Neural progenitor cell (in vitro differentiated cells): ENCODE measurements at regions not wholly inside any gene's neighbourhood (a gene's known extent, or its start where the extent isn't known, plus 50 kb on each side); places are given as distances from the start of the nearest gene placed in this dataset.

ENCODE experiments used
- DNase-seq: peaks from one replicate; pipeline ENCODE4 v3.0.0-alpha.2; 2016; ENCODE audit warnings: low spot score
- H2AFZ ChIP-seq: fragments of 200-600 bp; sonication (generic); replicated peaks from 2 replicates; pipeline ENCODE4 v1.6.1; 2016; ENCODE audit warnings: antibody characterized with exemption
- H3F3A ChIP-seq: fragments of 200-600 bp; sonication (generic); 2 replicates; pipeline ENCODE4 v1.6.1; 2016; ENCODE audit warnings: antibody characterized with exemption, low read depth
- H3K27ac ChIP-seq: fragments of 200-600 bp; sonication (generic); 2 replicates; pipeline ENCODE4 v1.5.1; 2016; ENCODE audit warnings: mild to moderate bottlenecking
- H3K27me3 ChIP-seq: fragments of 200-600 bp; sonication (generic); 2 replicates; pipeline ENCODE4 v1.6.1; 2016; ENCODE audit warnings: mild to moderate bottlenecking, moderate library complexity
- H3K36me3 ChIP-seq: fragments of 200-600 bp; sonication (generic); 2 replicates; pipeline ENCODE4 v1.5.1; 2016
- H3K4me1 ChIP-seq: fragments of 200-600 bp; sonication (generic); 2 replicates; pipeline ENCODE4 v1.6.1; 2016; ENCODE audit warnings: mixed run types
- H3K4me2 ChIP-seq: fragments of 200-600 bp; sonication (generic); 2 replicates; pipeline ENCODE4 v1.6.1; 2016
- H3K4me3 ChIP-seq: fragments of 200-600 bp; sonication (generic); 2 replicates; pipeline ENCODE4 v1.5.1; 2016
- H3K79me2 ChIP-seq: fragments of 200-600 bp; sonication (generic); 2 replicates; pipeline ENCODE4 v1.6.1; 2016; ENCODE audit warnings: low read depth
- H3K9ac ChIP-seq: fragments of 200-600 bp; sonication (generic); 2 replicates; pipeline ENCODE4 v1.6.1; 2016
- H3K9me3 ChIP-seq: fragments of 200-600 bp; sonication (generic); 2 replicates; pipeline ENCODE4 v1.5.1; 2016; ENCODE audit warnings: low read depth
- H4K20me1 ChIP-seq: fragments of 200-600 bp; sonication (generic); 2 replicates; pipeline ENCODE4 v1.6.1; 2016; ENCODE audit warnings: low read depth
- H3K27ac Mint-ChIP-seq: 3 replicates; pipeline ENCODE4 v1.8.0; 2021; ENCODE audit warnings: mixed read lengths
- H3K27me3 Mint-ChIP-seq: 2 replicates; pipeline ENCODE4 v1.8.0; 2022; ENCODE audit warnings: low read depth, mild to moderate bottlenecking, inconsistent platforms, moderate library complexity, mixed read lengths; ENCODE audit not compliant: insufficient read depth
- H3K36me3 Mint-ChIP-seq: 3 replicates; pipeline ENCODE4 v1.8.0; 2021; ENCODE audit warnings: mixed read lengths
- H3K4me1 Mint-ChIP-seq: 3 replicates; pipeline ENCODE4 v1.8.0; 2021; ENCODE audit warnings: mixed read lengths
- H3K4me3 Mint-ChIP-seq: 3 replicates; pipeline ENCODE4 v1.8.0; 2021; ENCODE audit warnings: mild to moderate bottlenecking, moderate library complexity, mixed read lengths
- H3K9me3 Mint-ChIP-seq: 3 replicates; pipeline ENCODE4 v1.8.0; 2020; ENCODE audit warnings: mixed read lengths
- EZH2 ChIP-seq: fragments of 200-600 bp; sonication (generic); IDR thresholded peaks from 2 replicates; pipeline ENCODE4 v1.6.1; 2017; ENCODE audit warnings: antibody characterized with exemption, mild to moderate bottlenecking, moderate library complexity
- EZH2phosphoT487 ChIP-seq: fragments of 200-600 bp; sonication (generic); IDR thresholded peaks from 2 replicates; pipeline ENCODE4 v1.6.1; 2017; ENCODE audit warnings: antibody characterized with exemption
- TF ChIP-seq, protein P1 (sequence below): fragments of 200-600 bp; sonication (generic); IDR thresholded peaks from 2 replicates; pipeline ENCODE4 v1.5.1; 2017; ENCODE audit warnings: antibody characterized with exemption, mild to moderate bottlenecking

DNA sequence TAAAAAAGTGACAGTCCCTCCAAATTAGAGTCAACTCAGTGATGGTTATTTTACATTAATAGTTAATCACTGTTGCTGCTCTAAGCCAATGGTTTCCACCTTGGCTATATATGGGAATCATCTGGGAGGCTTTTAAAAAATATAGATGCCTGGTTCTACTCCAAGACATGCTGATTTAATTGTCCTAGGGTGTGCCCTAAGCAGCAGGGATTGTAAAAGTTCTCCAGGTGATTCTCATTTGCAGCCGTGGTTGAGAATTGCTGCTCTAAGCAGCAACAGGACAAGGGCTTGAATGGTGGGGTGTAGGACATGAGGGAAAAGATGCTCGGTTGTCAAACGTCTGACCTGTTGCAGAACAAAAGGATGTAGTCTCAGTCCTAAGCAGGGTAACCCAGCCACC lies 405.1 kb upstream of the MCTP2 start:
- Histone ChIP-seq H3K4me3 (no peak overlapping the region), H3F3A (no peaks in the 10 kb centered on the region), H3K36me3 (no peaks in the 10 kb centered on the region), H3K4me2 (no peak overlapping the region), H3K9ac (no peak overlapping the region), H3K27me3 (no peaks in the 10 kb centered on the region), H3K79me2 (no peaks in the 10 kb centered on the region), H3K9me3 (no peaks in the 10 kb centered on the region), H2AFZ (no peak overlapping the region), H4K20me1 (no peaks in the 10 kb centered on the region), H3K27ac (no peak overlapping the region), H3K4me1 (peaks cover 14% of the 10 kb centered on the region)
- TF ChIP-seq EZH2 (no peak), EZH2phosphoT487 (no peak)
- TF ChIP-seq, protein P1, sequence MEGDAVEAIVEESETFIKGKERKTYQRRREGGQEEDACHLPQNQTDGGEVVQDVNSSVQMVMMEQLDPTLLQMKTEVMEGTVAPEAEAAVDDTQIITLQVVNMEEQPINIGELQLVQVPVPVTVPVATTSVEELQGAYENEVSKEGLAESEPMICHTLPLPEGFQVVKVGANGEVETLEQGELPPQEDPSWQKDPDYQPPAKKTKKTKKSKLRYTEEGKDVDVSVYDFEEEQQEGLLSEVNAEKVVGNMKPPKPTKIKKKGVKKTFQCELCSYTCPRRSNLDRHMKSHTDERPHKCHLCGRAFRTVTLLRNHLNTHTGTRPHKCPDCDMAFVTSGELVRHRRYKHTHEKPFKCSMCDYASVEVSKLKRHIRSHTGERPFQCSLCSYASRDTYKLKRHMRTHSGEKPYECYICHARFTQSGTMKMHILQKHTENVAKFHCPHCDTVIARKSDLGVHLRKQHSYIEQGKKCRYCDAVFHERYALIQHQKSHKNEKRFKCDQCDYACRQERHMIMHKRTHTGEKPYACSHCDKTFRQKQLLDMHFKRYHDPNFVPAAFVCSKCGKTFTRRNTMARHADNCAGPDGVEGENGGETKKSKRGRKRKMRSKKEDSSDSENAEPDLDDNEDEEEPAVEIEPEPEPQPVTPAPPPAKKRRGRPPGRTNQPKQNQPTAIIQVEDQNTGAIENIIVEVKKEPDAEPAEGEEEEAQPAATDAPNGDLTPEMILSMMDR: no peak
- DNase-seq: no peak
- no peaks in the 10 kb centered on the region for H3K36me3 Mint-ChIP-seq
- peaks cover 43% of the 10 kb centered on the region for H3K4me1 Mint-ChIP-seq
- H3K9me3 Mint-ChIP-seq: no peaks in the 10 kb centered on the region
- no peak overlapping the region for H3K27ac Mint-ChIP-seq
- peaks cover 2% of the 10 kb centered on the region for H3K27me3 Mint-ChIP-seq
- no peak overlapping the region for H3K4me3 Mint-ChIP-seq

GRCh38 chr15:93825682-93826081 lies 405.7 kb upstream of the MCTP2 start:
- Histone ChIP-seq H3K79me2 (no peaks in the 10 kb centered on the region), H3K4me2 (no peak overlapping the region), H3K4me1 (peaks cover 10% of the 10 kb centered on the region), H2AFZ (no peak overlapping the region), H3K36me3 (no peaks in the 10 kb centered on the region), H3K4me3 (no peak overlapping the region), H4K20me1 (no peaks in the 10 kb centered on the region), H3F3A (no peaks in the 10 kb centered on the region), H3K27ac (no peak overlapping the region), H3K9me3 (no peaks in the 10 kb centered on the region), H3K9ac (no peak overlapping the region), H3K27me3 (no peaks in the 10 kb centered on the region)
- no peaks in the 10 kb centered on the region for H3K36me3 Mint-ChIP-seq
- DNase-seq: no peak
- peaks cover 37% of the 10 kb centered on the region for H3K4me1 Mint-ChIP-seq
- H3K27me3 Mint-ChIP-seq: peaks cover 2% of the 10 kb centered on the region
- TF ChIP-seq EZH2 (no peak), EZH2phosphoT487 (no peak)
- TF ChIP-seq, protein P1: no peak
- no peak overlapping the region for H3K27ac Mint-ChIP-seq
- H3K9me3 Mint-ChIP-seq: no peaks in the 10 kb centered on the region
- no peak overlapping the region for H3K4me3 Mint-ChIP-seq

DNA sequence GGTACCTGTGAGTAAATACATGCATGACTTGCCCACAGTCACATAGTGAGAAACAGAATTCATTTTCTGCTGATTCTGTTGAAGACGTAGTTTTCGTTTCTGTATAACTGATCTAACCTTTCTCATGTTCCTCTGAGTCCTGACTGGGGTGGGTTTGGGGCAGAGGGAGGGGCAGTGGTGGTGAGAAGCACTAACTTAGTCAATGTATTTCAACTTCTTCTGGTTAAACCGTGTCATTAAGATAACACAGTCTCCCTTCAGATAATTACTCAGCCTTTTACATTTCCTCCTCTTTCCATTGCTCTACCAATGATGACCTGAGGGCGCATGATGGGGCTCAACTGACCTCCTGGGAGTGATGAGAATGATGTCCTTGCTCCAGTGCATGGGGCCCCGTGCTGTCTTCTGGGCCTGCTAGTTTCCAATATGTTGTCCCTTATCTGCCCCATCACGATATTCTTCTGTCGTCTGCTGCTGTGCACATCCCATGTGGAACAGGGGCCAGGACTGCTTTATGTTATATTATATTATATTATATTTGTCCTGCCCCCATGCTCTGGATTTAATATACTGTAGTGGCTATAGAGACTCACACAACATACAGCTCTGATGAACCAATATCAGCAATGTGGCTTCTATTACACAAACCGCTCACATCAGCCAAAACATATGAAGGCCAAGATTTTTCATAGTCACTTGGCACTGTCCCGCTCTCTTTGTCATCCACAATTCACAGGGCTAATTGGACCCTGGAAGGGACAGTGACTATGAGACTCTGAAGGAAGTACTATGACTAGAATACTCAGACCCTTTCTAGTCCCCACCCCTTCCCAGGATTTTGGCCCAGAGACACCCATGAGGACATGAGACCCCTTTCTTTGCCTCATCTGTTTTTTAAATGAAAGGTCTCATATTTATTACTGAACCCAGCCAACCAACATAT lies 407.1 kb upstream of the MCTP2 start:
- H3K27me3 ChIP-seq: no peaks in the 10 kb centered on the region
- H3K9me3 Mint-ChIP-seq: no peaks in the 10 kb centered on the region
- no peak overlapping the region for H2AFZ ChIP-seq
- H3K79me2 ChIP-seq: no peaks in the 10 kb centered on the region
- H3K4me2 ChIP-seq: no peak overlapping the region
- no peaks in the 10 kb centered on the region for H3K9me3 ChIP-seq
- DNase-seq: no peak
- peaks cover 6% of the 10 kb centered on the region for H3K4me1 ChIP-seq
- no peaks in the 10 kb centered on the region for H3K27me3 Mint-ChIP-seq
- H3F3A ChIP-seq: no peaks in the 10 kb centered on the region
- TF ChIP-seq, protein P1: no peak
- TF ChIP-seq EZH2phosphoT487 (no peak), EZH2 (no peak)
- no peak overlapping the region for H3K27ac Mint-ChIP-seq
- H3K4me3 Mint-ChIP-seq: no peak overlapping the region
- no peak overlapping the region for H3K4me3 ChIP-seq
- no peak overlapping the region for H3K27ac ChIP-seq
- H3K4me1 Mint-ChIP-seq: peaks cover 23% of the 10 kb centered on the region
- H4K20me1 ChIP-seq: no peaks in the 10 kb centered on the region
- no peak overlapping the region for H3K9ac ChIP-seq
- no peaks in the 10 kb centered on the region for H3K36me3 Mint-ChIP-seq
- no peaks in the 10 kb centered on the region for H3K36me3 ChIP-seq
